HCT116 (cell line): ENCODE measurements at regions not wholly inside any gene's neighbourhood (a gene's known extent, or its start where the extent isn't known, plus 50 kb on each side); places are given as distances from the start of the nearest gene placed in this dataset.

Experiments
- ATAC-seq: fragments of 200-7000 bp; cut with Tn5 transposase; 2 replicates; pipeline ENCODE4 v1.9.1; 2020; ENCODE audit warnings: mild to moderate bottlenecking, moderate library complexity
- BruUV-seq: library from RNA; stranded (reverse); fragments of 400-500 nt; replicated peaks from 2 replicates; lab custom pipeline; 2021; lab: Mats Ljungman, UMichigan
- CTCF ChIA-PET: fragments of 300-600 bp; sonication (Branson Sonifier 250); formaldehyde crosslinking; loops from one replicate; lab custom pipeline; 2021; ENCODE audit warnings: antibody characterized with exemption; lab: Charles Lee
- POLR2A ChIA-PET: fragments of 300-600, 350-600 bp; sonication (Branson Sonifier 250); formaldehyde crosslinking; loops from one replicate; lab custom pipeline; 2021; ENCODE audit warnings: antibody characterized with exemption; lab: Charles Lee
- RAD21 ChIA-PET, 2 experiments: fragments of 300-600 bp; sonication (Branson Sonifier 250); formaldehyde crosslinking; loops; one replicate each; lab custom pipeline; 2023; ENCODE audit warnings: low total read pairs in 2 of 2; ENCODE audit not compliant: uncharacterized antibody in 2 of 2, unreplicated experiment in 2 of 2, low non-redundant PET in 1 of 2; lab: Charles Lee
- DNase-seq: peaks from one replicate; pipeline ENCODE4 v3.0.0-alpha.2; 2010; ENCODE audit warnings: low read depth, low spot score
- H2AFZ ChIP-seq: fragments of 200-600 bp; shearing (Covaris generic), sonication (generic); 2 replicates; pipeline ENCODE4 v1.6.1; 2017; ENCODE audit warnings: low read depth, mixed run types, mixed read lengths, antibody characterized with exemption, low read length; ENCODE audit not compliant: poor library complexity, severe bottlenecking
- H3K27ac ChIP-seq: 2 replicates; pipeline ENCODE4 v1.5.1; 2012; ENCODE audit warnings: low read depth, low read length
- H3K27me3 ChIP-seq: fragments of 200-600 bp; sonication (generic); 2 replicates; pipeline ENCODE4 v1.6.1; 2016; ENCODE audit warnings: mixed run types, low read length, mixed read lengths; ENCODE audit not compliant: insufficient read depth
- H3K36me3 ChIP-seq, 2 experiments: fragments of 200-500 bp in 1 of 2; fragments of 200-600 bp in 1 of 2; sonication (Bioruptor generic) in 1 of 2; sonication (generic) in 1 of 2; 2 replicates each; pipeline versions ENCODE4 v1.5.1 to v1.6.1; 2014 to 2016; ENCODE audit warnings: low read length in 2 of 2, inconsistent platforms in 1 of 2, mixed read lengths in 1 of 2, mixed run types in 1 of 2; ENCODE audit not compliant: insufficient read depth in 2 of 2, control insufficient read depth in 1 of 2
- H3K4me1 ChIP-seq, 2 experiments: fragments of 200-600 bp in 1 of 2; sonication (generic) in 1 of 2; 2 replicates each; pipeline versions ENCODE4 v1.5.1 to v1.6.1; 2012 to 2017; ENCODE audit warnings: low read length in 2 of 2, inconsistent platforms in 1 of 2, mild to moderate bottlenecking in 1 of 2, mixed read lengths in 1 of 2, mixed run types in 1 of 2, moderate library complexity in 1 of 2; ENCODE audit not compliant: insufficient read depth in 2 of 2, control insufficient read depth in 1 of 2
- H3K4me2 ChIP-seq: fragments of 200-600 bp; sonication (generic); 2 replicates; pipeline ENCODE4 v1.6.1; 2017; ENCODE audit warnings: mixed run types, low read length, mixed read lengths
- H3K4me3 ChIP-seq, 2 experiments: fragments of 200-600 bp in 1 of 2; sonication (generic) in 1 of 2; replicated peaks in 1 of 2; 2 replicates each; pipeline ENCODE4 v1.5.1; 2011 to 2016; ENCODE audit warnings: low read length in 2 of 2, control low read depth in 1 of 2, low read depth in 1 of 2, mild to moderate bottlenecking in 1 of 2, mixed read lengths in 1 of 2, mixed run types in 1 of 2
- H3K79me2 ChIP-seq: fragments of 200-600 bp; sonication (generic); 2 replicates; pipeline ENCODE4 v1.6.1; 2017; ENCODE audit warnings: mild to moderate bottlenecking, mixed run types, low read length, moderate library complexity, mixed read lengths; ENCODE audit not compliant: insufficient read depth
- H3K9ac ChIP-seq: fragments of 200-600 bp; sonication (generic); 2 replicates; pipeline ENCODE4 v1.6.1; 2016; ENCODE audit warnings: low read length, mixed read lengths
- H3K9me2 ChIP-seq: fragments of 200-600 bp; sonication (generic), shearing (Covaris generic); 2 replicates; pipeline ENCODE4 v1.6.1; 2017; ENCODE audit warnings: mixed run types, mild to moderate bottlenecking, moderate library complexity; ENCODE audit not compliant: insufficient read depth
- H3K9me3 ChIP-seq, 2 experiments: fragments of 200-500 bp in 1 of 2; fragments of 200-600 bp in 1 of 2; sonication (Bioruptor generic) in 1 of 2; sonication (generic) in 1 of 2; 2 replicates each; pipeline ENCODE4 v1.6.1; 2014 to 2017; ENCODE audit warnings: low read length in 2 of 2, mixed read lengths in 2 of 2, inconsistent platforms in 1 of 2, low read depth in 1 of 2, mild to moderate bottlenecking in 1 of 2, mixed run types in 1 of 2, moderate library complexity in 1 of 2; ENCODE audit not compliant: control insufficient read depth in 1 of 2, insufficient read depth in 1 of 2
- H4K20me1 ChIP-seq: fragments of 200-600 bp; sonication (generic), shearing (Covaris generic); 2 replicates; pipeline ENCODE4 v1.6.1; 2017; ENCODE audit warnings: mixed run types, mild to moderate bottlenecking, moderate library complexity; ENCODE audit not compliant: insufficient read depth
- CBX3 ChIP-seq: IDR thresholded peaks from 2 replicates; pipeline ENCODE4 v1.6.1; 2012; ENCODE audit warnings: low read depth
- EZH2 ChIP-seq: fragments of 200-600 bp; sonication (generic); IDR thresholded peaks from 2 replicates; pipeline ENCODE4 v1.6.1; 2017; ENCODE audit warnings: antibody characterized with exemption, mixed run types
- JUND ChIP-seq: IDR thresholded peaks from 2 replicates; pipeline ENCODE4 v1.6.1; 2012
- POLR2A ChIP-seq: IDR thresholded peaks from 2 replicates; pipeline ENCODE4 v1.7.0; 2011; ENCODE audit warnings: borderline replicate concordance; ENCODE audit not compliant: insufficient read depth, insufficient read length; ENCODE audit errors: extremely low read depth
- RAD21 ChIP-seq: IDR thresholded peaks from 2 replicates; pipeline ENCODE4 v1.6.1; 2012; ENCODE audit warnings: low read depth, mild to moderate bottlenecking
- SP1 ChIP-seq: IDR thresholded peaks from 2 replicates; pipeline ENCODE4 v1.6.1; 2012; ENCODE audit warnings: low read depth
- SRF ChIP-seq: IDR thresholded peaks from 2 replicates; pipeline ENCODE4 v1.6.1; 2012; ENCODE audit warnings: low read depth
- YY1 ChIP-seq: IDR thresholded peaks from 2 replicates; pipeline ENCODE4 v1.6.1; 2011; ENCODE audit warnings: low read length, low read depth, moderate library complexity, mild to moderate bottlenecking; ENCODE audit not compliant: insufficient replicate concordance; ENCODE audit errors: extremely low read depth
- ZFX ChIP-seq: fragments of 450-650 bp; IDR thresholded peaks from 2 replicates; pipeline ENCODE4 v1.6.1; 2017
- ZNF274 ChIP-seq: fragments of 200-500 bp; sonication (Bioruptor generic); IDR thresholded peaks from 2 replicates; pipeline ENCODE4 v1.6.1; 2014; ENCODE audit warnings: mild to moderate bottlenecking, low read depth, low read length, inconsistent platforms
- intact Hi-C: fragments of 100-400 bp; cut with micrococcal nuclease; formaldehyde crosslinking; loops from 2 replicates; pipeline ENCODE4 v1.10.0; 2022
- TF ChIP-seq, protein P1 (sequence below): IDR thresholded peaks from 2 replicates; pipeline ENCODE4 v1.6.1; 2012
- TF ChIP-seq, protein P2 (sequence below), 3 experiments: fragments of 200-600 bp in 1 of 3; sonication (generic) in 1 of 3; IDR thresholded peaks in 2 of 3; conservative IDR thresholded peaks in 1 of 3; 2 replicates each; pipeline ENCODE4 v1.5.1; 2012 to 2017; ENCODE audit warnings: low read depth in 2 of 3, low read length in 2 of 3, antibody characterized with exemption in 1 of 3, borderline replicate concordance in 1 of 3, control low read depth in 1 of 3, mild to moderate bottlenecking in 1 of 3, mixed read lengths in 1 of 3, mixed run types in 1 of 3, moderate library complexity in 1 of 3; ENCODE audit not compliant: insufficient read depth in 1 of 3

DNA sequence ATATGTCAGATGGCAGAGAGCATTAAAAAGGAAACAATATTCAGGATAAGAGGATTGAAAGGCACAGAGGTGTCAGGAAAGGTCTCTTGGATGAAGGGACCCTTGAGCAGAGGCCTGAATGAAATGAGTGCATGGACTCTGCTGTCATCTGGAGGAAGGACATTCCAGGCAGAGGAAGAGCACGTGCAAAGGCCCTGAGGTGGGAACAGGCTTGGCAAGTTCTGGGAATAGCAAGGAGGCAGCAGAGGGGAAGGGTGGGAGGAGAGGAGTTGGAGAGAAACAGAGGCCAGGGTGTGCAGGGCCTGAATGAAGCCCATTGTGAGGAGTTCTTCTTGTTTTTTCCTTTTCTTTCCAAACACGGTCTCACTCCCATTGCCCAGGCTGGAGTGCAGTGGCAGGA, 59.0 kb upstream of the RUNX3 start:
- RAD21 ChIA-PET: no interaction called here

DNA sequence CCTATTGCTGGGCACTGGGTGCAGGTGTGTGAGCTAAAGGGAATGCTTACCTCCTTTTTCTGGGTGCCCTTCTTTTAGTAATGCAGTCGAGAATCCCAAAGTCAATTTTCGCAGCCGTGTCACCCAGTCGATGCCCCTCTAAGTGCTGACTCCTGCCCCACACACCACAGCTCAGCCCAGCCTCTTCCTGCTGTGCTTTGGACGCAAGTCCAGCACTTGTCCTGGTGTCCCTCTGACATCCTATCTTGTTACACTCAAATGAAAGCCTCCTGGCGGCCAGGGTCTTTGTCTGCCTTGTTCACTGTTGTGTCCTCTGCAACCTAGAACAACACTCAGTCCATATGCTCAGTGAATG, 58.5 kb upstream of the RUNX3 start:
- TF ChIP-seq SP1: no peak
- TF ChIP-seq, protein P1, sequence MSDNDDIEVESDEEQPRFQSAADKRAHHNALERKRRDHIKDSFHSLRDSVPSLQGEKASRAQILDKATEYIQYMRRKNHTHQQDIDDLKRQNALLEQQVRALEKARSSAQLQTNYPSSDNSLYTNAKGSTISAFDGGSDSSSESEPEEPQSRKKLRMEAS: no peak
- TF ChIP-seq JUND: no peak
- no peak for TF ChIP-seq CBX3
- TF ChIP-seq RAD21: no peak
- no peak for TF ChIP-seq ZFX
- TF ChIP-seq SRF: no peak
- no peak for TF ChIP-seq EZH2
- no peak for TF ChIP-seq YY1
- TF ChIP-seq POLR2A: no peak
- Histone ChIP-seq H3K4me3 (no peak overlapping the region), H3K4me2 (no peak overlapping the region), H3K36me3 (no peaks in the 10 kb centered on the region), H3K4me1 (no peaks in the 10 kb centered on the region), H3K27me3 (no peaks in the 10 kb centered on the region), H3K9me3 (no peaks in the 10 kb centered on the region), H3K9ac (no peak overlapping the region), H3K27ac (no peak overlapping the region), H2AFZ (no peak overlapping the region), H3K9me2 (no peaks in the 10 kb centered on the region), H3K79me2 (no peaks in the 10 kb centered on the region), H4K20me1 (no peaks in the 10 kb centered on the region)
- CTCF ChIA-PET: no interaction called here
- RAD21 ChIA-PET: no interaction called here
- no TSS peak for BruUV-seq
- DNase-seq (no peak), ATAC-seq (no peak)
- intact Hi-C loops: no loop called here
- POLR2A ChIA-PET: no interaction called here

More for the DNA sequence above, 59.0 kb upstream of the RUNX3 start:
- Histone ChIP-seq H3K27ac (no peak overlapping the region), H3K4me1 (no peaks in the 10 kb centered on the region), H3K36me3 (no peaks in the 10 kb centered on the region), H3K4me2 (no peak overlapping the region), H3K9me2 (no peaks in the 10 kb centered on the region), H2AFZ (no peak overlapping the region), H3K27me3 (no peaks in the 10 kb centered on the region), H3K79me2 (no peaks in the 10 kb centered on the region), H3K9me3 (no peaks in the 10 kb centered on the region), H3K9ac (no peak overlapping the region), H4K20me1 (no peaks in the 10 kb centered on the region), H3K4me3 (no peak overlapping the region)
- POLR2A ChIA-PET: no interaction called here
- no peak for ATAC-seq
- CTCF ChIA-PET: no interaction called here
- intact Hi-C loops: no loop called here
- no TSS peak for BruUV-seq
- TF ChIP-seq, protein P2, sequence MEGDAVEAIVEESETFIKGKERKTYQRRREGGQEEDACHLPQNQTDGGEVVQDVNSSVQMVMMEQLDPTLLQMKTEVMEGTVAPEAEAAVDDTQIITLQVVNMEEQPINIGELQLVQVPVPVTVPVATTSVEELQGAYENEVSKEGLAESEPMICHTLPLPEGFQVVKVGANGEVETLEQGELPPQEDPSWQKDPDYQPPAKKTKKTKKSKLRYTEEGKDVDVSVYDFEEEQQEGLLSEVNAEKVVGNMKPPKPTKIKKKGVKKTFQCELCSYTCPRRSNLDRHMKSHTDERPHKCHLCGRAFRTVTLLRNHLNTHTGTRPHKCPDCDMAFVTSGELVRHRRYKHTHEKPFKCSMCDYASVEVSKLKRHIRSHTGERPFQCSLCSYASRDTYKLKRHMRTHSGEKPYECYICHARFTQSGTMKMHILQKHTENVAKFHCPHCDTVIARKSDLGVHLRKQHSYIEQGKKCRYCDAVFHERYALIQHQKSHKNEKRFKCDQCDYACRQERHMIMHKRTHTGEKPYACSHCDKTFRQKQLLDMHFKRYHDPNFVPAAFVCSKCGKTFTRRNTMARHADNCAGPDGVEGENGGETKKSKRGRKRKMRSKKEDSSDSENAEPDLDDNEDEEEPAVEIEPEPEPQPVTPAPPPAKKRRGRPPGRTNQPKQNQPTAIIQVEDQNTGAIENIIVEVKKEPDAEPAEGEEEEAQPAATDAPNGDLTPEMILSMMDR (IDR thresholded peaks at IDR 0.05 in 2 of 3, conservative IDR thresholded peaks at IDR 0.05 in 1 of 3; ENCODE audit: borderline replicate concordance in 1 of 3, insufficient read depth in 1 of 3, low read depth in 2 of 3, low read length in 2 of 3): no peak
- TF ChIP-seq ZNF274: no peak
- DNase-seq: no peak
